HL-60 (cell line): ENCODE measurements at regions not wholly inside any gene's neighbourhood (a gene's known extent, or its start where the extent isn't known, plus 50 kb on each side); places are given as distances from the start of the nearest gene placed in this dataset.

Experiments used
- GABPA ChIP-seq: IDR thresholded peaks from 2 replicates; pipeline ENCODE4 v1.6.1; 2012; ENCODE audit warnings: low read depth
- POLR2AphosphoS5 ChIP-seq: IDR thresholded peaks from 2 replicates; pipeline ENCODE4 v1.6.1; 2012; ENCODE audit warnings: low read depth
- REST ChIP-seq: IDR thresholded peaks from 2 replicates; pipeline ENCODE4 v1.6.1; 2012; ENCODE audit warnings: low read depth; ENCODE audit not compliant: insufficient replicate concordance
- TF ChIP-seq, protein P1 (sequence below): IDR thresholded peaks from one replicate; pipeline ENCODE4 v1.5.1; 2011; ENCODE audit warnings: low read length, control low read depth, inconsistent platforms; ENCODE audit not compliant: insufficient read depth

DNA sequence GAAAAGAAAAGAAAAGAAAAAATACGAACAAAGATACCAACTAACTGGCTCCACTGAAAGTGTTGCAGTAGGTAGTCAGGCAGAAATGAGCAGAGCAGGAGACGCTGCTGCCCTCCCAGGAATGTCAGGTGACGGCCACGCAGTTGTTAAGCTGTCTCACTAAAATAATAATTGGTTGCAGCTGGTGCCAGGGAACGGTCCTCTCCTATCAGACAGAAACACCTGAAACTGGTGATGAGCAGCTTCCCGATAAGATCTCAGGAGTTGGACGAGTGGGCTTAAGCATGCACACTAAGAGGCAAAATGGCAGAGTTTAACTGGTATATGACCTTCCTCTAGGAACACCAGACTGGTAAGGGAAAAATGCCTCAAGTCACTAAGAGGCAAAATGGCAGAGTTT, 611.1 kb downstream of the ZEB2 start:
- no peak for TF ChIP-seq POLR2AphosphoS5
- TF ChIP-seq, protein P1, sequence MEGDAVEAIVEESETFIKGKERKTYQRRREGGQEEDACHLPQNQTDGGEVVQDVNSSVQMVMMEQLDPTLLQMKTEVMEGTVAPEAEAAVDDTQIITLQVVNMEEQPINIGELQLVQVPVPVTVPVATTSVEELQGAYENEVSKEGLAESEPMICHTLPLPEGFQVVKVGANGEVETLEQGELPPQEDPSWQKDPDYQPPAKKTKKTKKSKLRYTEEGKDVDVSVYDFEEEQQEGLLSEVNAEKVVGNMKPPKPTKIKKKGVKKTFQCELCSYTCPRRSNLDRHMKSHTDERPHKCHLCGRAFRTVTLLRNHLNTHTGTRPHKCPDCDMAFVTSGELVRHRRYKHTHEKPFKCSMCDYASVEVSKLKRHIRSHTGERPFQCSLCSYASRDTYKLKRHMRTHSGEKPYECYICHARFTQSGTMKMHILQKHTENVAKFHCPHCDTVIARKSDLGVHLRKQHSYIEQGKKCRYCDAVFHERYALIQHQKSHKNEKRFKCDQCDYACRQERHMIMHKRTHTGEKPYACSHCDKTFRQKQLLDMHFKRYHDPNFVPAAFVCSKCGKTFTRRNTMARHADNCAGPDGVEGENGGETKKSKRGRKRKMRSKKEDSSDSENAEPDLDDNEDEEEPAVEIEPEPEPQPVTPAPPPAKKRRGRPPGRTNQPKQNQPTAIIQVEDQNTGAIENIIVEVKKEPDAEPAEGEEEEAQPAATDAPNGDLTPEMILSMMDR: no peak
- TF ChIP-seq REST: no peak
- no peak for TF ChIP-seq GABPA
